GM21423 (cell line): ENCODE measurements at regions not wholly inside any gene's neighbourhood (a gene's known extent, or its start where the extent isn't known, plus 50 kb on each side); places are given as distances from the start of the nearest gene placed in this dataset.
"Not testable (repeated sequence)": the region's sequence is repeated elsewhere in the genome, so short reads cannot be mapped to it uniquely, and the experiment has no call there.

ENCODE experiments used
- ATAC-seq: cut with Tn5 transposase; IDR thresholded peaks from one replicate; pipeline ENCODE4 v1.9.1; 2021; ENCODE audit warnings: mild to moderate bottlenecking, moderate library complexity; ENCODE audit not compliant: unreplicated experiment

DNA sequence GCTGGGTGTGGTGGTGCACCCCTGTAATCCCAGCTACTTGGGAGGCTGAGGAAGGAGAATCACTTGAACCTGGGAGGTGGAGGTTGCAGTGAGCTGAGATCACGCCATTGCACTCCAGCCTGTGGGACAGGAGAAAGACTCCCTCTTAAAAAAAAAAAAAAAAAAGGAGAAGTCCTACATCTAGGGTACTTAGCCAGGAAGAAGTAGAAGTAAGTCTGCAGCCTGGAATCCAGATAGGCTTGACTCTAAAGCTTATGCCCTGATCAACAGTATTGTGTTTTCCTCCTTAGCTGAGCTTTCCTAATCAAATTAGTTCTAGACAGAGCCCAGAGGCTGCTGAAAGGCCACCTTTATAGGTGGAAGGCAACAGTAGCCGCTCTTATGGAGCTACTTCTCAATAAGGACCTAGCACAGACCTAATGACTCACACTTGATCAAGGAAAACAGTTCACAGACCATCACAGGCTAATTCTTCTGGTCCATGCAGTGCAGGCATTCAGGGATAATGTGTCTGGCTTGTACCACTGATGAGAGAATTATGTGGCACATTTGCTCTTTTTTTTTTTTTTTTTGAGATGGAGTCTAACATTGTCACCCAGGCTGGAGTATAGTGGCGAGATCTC lies 105.5 kb upstream of the KLF4 start:
- ATAC-seq, result no peak

DNA sequence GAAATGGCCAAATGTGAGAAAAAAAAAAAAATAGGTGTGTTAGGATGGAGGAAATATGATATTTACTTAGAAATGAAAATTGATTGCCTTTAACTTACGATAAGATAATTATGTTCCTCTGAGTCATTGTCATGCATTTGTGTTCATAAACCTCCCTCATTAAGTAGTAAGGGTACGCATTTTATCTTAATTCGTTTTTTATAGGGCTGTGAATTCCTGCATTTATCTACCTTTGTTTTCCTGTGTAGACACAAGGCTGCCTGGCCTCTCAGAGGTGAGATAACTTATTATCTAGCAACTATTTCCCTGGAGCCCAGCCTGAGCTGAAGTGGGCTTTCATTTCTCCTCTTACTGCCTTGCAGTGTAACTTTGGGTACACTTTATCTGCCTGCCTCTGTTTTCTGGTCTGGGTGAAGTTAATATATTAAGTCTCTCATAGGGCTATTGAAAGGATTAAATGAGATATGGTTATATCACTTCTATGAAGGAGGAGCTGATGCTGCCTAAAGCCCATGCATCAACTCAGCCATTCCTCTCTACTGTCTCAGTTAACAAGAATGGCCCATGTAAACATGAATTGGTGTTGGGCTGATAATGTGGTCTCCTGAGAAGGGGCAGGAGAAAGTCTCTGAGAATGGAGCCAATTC lies 103.8 kb upstream of the KLF4 start:
- no peak for ATAC-seq

- ATAC-seq, result no peak
Observed at GRCh38 chr9:107592424-107592823, 102.9 kb upstream of the KLF4 start.

- ATAC-seq, result no peak
Observed at GRCh38 chr9:107591781-107592180, 102.2 kb upstream of the KLF4 start.

DNA sequence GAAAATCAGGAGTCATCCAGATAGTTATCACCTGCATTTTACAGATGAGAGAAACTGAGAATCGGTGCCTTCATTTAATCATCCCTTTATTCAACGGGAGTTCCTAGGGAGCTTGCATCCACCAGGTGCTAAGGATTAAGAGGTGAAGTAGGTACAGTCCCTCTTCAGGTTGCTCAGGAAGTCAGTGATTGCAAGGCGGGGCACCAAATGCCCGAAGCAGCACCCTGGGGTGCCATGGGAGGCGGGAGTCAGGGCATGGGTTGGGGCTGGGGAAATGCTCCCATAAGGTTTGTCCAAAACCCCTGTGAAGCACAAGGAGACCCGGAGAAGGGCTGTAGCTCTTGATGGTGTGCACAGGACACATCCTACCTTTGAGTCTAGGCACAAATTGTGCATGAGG lies 98.8 kb upstream of the KLF4 start:
- ATAC-seq, result no peak

- no peak for ATAC-seq
Observed at GRCh38 chr9:107587191-107587963, 97.8 kb upstream of the KLF4 start.

GRCh38 chr9:107586493-107586892 lies 96.9 kb upstream of the KLF4 start:
- no peak for ATAC-seq

GRCh38 chr9:107585465-107585864 lies 95.9 kb upstream of the KLF4 start:
- ATAC-seq, result no peak

DNA sequence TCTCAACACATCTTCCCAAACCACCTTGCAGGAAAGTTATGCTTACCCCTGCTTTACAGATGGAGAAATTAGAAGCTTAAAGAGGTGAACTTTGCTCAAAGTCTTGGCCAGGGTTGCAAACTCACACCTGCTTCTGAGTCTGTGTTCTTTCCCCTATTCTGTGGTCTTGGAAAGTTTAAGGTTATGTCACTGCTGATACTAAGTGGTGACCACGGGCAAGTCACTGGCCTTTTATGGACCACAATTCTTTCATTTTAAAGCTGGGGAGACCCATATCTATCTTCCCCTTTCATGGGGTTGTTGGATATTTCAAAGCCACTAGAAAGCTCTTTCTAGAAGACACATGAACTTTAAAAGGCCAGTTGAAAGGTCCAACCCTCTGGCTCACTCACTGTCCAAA lies 95.4 kb upstream of the KLF4 start:
- ATAC-seq, result no peak

GRCh38 chr9:107584186-107584585 lies 94.6 kb upstream of the KLF4 start:
- ATAC-seq, result no peak

DNA sequence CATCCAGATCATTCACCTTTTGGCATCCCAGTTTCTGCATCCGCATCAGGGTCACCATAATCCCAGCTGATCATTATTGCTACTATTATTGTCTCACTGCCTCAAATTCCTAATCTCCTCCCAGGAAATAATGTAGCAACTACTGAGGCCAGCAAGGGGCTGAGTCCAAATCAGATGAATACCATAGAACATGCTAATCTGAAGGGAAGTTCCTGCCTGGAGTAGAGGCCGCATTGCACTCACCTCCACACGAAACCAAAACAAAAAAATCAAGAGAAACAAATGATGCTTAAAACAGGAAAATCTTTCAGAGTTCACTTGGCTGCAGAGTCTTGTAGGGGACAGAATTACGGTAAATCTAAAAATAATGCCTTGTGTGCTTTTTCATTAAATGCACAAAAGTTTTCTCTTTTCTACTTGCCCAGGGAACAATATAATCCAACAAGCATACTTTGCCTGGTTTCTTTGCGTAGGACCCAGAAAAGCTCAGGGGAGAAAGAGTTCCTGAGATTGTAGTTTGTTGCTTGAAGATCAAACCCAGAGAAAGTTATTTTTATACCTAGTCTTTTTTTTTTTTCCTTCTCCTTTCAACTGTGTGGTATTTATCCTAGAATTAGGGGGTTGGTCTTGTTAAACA lies 87.7 kb upstream of the KLF4 start:
- ATAC-seq, result no peak

- ATAC-seq, result no peak
Observed at GRCh38 chr9:107571148-107571547, 81.6 kb upstream of the KLF4 start.

DNA sequence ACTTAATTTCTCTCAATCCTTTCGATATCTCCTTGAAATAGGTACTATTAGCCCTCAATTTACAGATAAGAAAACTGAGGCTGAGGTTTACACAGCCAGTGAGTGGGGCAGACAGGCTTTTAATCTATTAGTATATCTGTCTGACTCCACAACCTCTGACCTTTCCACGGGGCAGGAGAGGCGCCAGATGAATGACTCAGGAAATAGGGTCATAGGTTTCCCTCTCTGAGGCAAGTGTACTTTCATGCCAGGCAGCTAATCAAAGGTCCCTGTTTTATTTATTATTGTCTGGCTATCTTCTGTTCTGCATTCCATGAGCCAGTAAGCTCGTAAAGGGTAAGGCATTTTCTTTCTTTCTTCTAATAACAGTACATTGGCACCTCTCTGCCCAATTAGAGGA lies 79.6 kb upstream of the KLF4 start:
- no peak for ATAC-seq

GRCh38 chr9:107568406-107568805 lies 78.8 kb upstream of the KLF4 start:
- not testable (repeated sequence) for ATAC-seq

DNA sequence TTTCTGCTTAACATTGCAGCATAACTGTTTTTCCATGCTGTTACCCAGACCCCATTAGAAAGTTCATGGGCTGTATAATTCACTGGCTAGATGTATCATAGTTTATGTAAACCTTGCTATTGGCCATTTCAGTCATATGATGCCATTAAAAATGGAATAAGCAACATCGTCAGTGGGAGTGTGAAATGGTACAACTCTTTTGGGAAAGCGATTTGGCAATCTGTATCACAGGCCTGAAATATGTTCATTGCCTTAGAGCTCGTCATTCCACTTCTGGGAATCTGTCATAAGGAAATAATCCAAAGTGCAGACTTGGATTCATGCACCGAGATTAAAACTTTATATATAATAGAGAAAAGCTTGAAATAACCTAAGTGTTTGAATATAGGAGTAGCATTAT lies 77.9 kb upstream of the KLF4 start:
- ATAC-seq, result no peak

- no peak for ATAC-seq
Observed at GRCh38 chr9:107566611-107567061, 77.1 kb upstream of the KLF4 start.

- no peak for ATAC-seq
Observed at GRCh38 chr9:107562798-107563197, 73.2 kb upstream of the KLF4 start.

DNA sequence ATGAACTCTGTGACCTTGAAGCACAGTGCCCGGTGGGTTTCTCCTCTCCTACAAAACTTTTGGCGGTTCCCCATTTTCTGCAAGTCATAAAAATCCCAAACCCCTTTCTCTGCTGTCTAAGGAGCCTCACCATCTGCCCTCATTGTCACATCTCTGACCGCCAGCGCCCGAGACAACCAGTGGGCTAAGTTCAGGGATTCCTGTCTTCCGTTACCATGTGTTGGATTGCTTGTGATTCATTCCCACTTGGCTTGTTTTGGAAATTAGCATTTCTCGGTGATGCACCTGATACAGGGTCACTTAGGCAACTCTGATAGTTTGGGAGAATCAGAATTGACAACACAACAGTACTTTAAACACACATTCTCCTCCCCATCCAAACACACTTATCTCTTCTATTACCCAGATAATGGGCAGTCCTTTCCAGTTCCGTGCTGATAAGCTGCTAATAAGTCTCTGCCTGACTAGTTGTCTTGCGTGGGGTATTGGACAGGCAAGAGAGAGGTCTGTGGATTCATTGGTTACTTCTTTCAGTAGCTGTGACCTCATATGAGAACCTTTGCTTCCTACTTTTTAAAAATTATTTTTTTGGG lies 70.0 kb upstream of the KLF4 start:
- ATAC-seq, result no peak

DNA sequence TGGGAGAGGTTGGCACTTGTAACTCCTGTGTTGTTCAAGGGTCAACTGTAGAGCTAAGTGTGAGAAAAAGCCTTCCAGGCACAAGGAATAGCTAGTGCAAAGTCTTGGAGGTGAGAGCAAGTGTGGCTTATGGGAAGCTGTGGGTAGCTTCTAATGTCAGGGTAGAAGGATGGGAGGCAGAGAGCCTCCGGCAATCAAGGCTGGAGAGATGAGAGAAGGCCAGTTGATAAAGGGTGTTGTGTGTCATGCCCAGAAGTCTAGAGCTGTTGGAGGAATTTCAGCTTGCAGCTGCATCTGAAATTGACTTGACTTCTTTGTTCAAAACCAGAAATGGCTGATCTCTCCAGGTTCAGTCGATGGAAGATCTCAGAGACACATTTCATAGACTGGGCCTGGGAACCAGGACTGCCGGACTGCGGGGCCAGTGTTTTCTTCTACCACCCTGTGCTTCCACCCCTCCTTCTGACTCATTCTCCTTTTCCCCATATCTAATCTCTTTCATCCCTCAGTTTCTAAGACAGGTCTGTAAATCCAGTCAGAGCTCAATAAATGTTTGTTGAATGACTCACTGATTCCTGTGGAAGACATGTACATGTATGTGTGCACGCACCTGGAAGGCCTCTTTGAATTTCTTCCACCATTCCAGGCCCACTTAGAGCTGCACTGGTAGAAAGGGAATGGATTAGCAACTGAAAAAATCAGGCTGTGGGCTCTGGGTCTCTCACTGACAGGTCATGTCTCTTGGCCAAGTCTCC lies 67.8 kb upstream of the KLF4 start:
- no peak for ATAC-seq

DNA sequence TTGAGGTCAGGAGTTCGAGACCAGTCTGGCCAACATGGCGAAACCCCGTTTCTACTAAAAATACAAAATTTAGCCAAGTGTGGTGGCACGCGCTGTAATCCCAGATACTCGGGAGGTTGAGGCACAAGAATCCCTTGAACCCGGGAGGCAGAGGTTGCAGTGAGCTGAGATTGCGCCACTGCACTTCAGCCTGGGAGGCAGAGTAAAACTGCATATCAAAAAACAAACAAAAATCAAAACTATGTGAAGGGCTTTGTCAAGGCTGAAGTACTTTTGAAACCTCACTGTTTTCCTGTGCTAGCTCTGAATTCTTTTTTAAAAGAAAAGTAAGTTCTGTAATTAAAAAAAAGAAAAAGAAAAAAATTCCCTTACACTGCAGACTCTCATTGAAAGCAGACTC lies 65.1 kb upstream of the KLF4 start:
- no peak for ATAC-seq
